Right lobe of liver (tissue), 4 donors: ENCODE measurements at regions not wholly inside any gene's neighbourhood (a gene's known extent, or its start where the extent isn't known, plus 50 kb on each side); places are given as distances from the start of the nearest gene placed in this dataset.

Experiments used
- CTCF ChIP-seq, 4 donors: fragments of 200-600 bp in 3 of 4; fragments of 450-650 bp in 1 of 4; IDR thresholded peaks; one replicate each; pipeline versions ENCODE4 v1.5.1 to v1.8.0; 2016 to 2022; ENCODE audit warnings: antibody characterized with exemption in 4 of 4, mild to moderate bottlenecking in 2 of 4
- POLR2A ChIP-seq: fragments of 450-650 bp; IDR thresholded peaks from one replicate; pipeline ENCODE4 v1.6.1; 2017; ENCODE audit warnings: antibody characterized with exemption, mild to moderate bottlenecking
- donor health status: DM: no; HTN: no; CAD: no.
- donor health status: DM: no; HTN: no; CAD: no.
- donor health status: DM: no; HTN: yes; CAD: no.

GRCh38 chr22:46064228-46064965, 85.9 kb upstream of the PPARA start:
- TF ChIP-seq CTCF (IDR thresholded peaks at IDR 0.05) (no peak), POLR2A (no peak)
